NCI-H2029 (cell line): ENCODE measurements at regions not wholly inside any gene's neighbourhood (a gene's known extent, or its start where the extent isn't known, plus 50 kb on each side); places are given as distances from the start of the nearest gene placed in this dataset.
A peak's percentile ranks its signal among the peaks of the same experiment; 100 is the strongest.

ENCODE experiments used
- DNase-seq: peaks from one replicate; lab custom pipeline; 2025; lab: John Stamatoyannopoulos, UW

DNA sequence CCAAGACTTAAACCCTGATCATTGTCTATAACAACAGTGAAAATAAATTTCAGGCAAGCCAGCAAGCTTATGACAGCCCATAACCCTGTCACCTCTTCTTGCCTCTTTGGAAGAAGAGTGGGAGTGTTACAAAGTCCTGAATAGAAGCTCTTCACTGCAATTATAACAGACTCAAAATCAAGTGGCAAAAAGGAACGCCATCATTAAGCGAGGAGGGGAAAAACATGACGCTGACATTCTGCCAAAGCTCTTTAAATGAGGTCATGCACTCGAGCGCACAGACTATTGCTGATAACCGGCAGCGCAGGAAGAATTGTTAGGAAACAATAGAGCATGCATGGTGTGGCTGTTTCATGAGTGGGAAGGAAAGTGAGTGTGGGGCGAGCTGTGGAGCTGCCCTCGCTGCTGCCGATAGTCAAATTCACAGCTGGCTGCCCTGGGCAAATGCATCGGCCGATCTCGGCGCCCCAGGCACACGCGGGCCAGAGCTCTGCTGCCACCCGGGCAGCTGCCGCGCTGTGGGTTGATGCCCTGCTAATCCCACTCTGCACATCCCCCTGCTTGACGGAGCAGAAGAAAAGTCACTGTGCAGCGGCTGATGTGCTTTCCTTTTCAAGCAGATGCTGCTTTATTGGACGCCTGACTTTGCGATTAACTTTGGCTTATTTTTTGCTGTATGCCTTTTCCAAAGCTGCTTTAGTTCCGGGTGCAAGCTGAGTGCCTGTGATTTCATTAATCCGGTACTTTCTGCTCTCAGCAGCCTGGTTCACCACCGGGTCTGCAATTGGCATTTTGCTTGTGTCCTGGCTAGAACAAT is 102.4 kb upstream of the ST6GALNAC5 start:
- peak; percentile 57 for DNase-seq

DNA sequence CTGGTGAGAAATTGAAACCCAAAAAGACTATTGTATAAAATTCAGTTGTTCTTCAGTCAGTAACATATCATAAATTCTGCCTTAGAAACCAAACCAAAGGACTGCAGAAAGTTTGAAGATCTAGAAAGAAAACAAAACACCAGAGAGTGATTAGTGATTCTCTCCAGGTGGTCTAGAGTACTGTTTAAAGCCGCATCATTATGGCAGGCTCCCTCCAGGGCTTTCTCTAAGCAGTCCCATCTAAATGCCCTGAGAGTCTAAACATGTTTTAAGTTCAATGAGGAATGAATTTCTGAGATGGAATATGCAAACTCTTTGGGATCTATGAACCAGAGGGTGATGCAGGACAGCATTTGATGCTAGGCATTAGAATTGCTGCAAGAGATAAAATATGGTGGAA is 100.9 kb upstream of the ST6GALNAC5 start:
- no peak for DNase-seq

DNA sequence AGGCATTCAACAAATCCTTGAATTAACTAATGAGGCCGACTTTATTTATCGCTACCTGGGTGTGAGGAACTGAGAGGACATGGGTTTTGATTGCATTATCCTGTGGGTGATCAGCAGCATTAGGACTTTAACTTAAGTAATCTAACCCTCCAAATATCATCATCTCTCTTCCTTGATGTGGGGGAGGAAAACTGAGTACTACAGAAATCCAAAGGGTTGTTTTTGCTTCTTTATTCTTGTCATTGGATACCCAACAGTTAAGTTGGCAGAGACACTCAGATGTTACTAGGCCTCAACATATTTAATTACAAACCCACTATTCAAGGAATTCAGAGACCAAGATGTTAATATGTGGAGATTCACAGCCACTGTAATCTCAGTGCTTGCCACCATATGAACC is 97.4 kb upstream of the ST6GALNAC5 start:
- DNase-seq: no peak

DNA sequence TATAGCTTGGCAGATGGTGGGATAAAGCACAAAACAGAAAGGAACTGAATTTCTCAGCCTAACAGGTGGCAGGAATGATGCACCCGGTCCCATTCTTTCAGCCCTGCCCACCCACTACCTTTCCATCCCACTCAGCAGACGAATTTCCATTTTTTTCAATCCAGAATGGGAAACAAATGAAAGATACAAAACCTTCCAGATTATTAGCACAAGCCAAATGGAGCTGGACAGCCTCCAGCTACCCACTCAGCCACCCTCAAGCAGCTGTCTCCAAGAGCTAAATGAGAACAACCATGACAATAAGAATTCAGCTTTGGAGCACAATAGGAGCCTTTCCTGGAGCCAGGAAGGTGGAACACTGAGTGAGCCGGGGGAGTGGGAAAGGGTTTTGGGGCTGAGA is 96.3 kb upstream of the ST6GALNAC5 start:
- peak; percentile 12 for DNase-seq

DNA sequence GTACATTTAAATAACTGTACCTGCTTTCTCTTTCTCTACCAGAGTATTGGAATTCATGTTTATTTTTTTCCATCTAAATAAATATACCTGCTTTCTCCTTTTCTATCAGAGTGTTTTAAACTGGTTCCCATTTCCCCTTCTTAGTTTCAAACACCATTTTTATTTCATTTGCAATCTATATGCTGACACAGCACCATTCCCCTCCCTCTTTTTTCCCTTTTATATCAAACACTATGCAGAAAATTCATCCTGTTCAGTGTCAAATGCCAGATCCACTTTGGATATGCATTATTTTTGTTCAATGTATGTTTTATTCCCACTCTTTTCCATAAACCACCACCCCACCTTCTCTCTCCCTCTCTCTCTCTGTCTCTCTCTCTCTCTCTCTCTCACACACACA is 85.8 kb upstream of the ST6GALNAC5 start:
- DNase-seq: no peak

DNA sequence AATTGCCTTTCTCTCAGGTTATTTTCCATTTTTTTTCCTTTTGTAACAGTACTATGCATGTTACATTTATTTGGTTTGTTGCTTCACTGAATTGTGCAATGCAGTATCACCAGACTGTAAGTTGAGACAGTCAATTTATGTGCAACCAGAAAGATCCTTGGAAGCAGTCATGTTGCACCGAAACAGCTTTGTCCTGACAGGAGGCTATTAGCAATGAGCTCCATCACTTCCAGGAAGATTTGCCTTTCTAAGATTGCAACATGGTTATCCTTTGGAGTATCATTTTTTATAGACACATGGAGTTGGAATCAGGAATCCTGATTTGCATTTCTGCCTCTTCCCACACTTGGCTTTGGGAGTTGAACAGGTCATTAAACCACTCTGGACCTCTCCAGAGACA is 84.5 kb upstream of the ST6GALNAC5 start:
- DNase-seq: no peak

DNA sequence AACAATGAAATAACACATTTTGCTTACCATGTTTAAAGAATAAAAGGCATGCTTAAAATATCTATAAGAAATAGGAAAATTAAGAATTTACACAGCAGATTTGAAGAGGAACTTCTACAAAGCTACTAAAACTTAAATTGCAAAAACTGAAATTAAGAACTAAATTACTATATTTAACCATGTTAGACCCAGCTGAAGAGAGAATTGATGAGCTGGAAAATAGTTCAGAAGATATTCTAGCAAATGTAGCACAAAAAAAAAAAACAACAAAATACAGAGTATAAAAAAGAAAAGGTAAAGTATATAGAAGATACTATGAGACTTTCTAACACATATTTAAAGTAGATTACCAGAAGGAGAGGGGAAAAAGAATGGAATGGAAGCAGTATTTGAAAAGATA is 82.8 kb upstream of the ST6GALNAC5 start:
- no peak for DNase-seq

DNA sequence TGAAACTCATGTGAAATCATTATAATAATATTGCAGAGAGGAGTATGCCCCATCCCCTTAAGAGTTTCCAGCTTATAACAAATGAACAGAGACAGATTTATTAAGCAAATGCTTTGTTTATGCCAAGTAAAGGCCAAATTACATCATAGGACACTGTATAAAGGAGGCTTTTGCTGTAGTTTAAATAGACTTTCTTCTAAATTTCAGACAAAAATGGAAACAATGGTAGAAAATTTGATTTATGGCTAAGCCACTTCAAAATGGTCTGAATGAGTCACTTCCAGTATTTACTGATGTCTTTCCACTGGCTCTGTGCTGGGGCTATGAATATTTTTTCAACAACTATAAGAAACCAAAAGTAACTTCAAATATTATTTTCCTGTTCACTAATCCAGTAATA is 81.1 kb upstream of the ST6GALNAC5 start:
- no peak for DNase-seq

DNA sequence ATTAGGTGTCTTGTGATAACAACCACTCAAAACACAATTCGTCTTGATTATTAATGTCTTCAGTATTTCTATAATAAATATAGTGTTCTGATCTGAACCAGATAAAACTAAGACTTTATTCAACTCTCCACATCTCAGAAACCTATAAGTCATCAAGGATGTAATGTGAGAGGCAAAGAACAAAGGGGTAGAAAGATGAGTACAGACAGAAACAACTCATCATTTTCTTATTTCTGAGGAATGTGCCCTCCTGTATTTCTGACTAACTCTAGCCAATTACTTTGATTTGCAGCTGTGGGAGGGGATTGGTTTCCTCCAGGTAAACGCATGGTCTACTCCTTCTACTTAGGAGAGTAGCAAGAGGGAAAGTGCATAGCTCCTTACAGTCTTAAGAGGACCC is 73.7 kb upstream of the ST6GALNAC5 start:
- no peak for DNase-seq

DNA sequence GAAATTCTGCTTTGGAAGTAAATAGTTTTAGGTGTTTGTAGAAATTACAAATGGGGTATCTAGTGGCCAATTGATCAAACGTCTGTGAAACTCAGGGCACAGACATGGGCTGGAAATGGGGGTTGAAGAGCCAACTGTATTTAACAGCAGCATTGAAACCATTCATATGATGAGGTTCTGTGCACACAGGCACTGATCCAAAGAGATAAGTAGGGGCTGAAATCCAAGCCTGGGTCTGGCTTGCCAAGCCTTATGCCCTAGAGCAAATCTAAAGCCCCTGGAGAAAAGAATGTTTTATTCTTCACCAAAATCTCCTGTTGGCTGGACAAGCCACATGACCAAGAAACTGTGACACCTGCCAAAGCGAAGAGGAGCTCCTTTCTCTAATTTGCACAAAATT is 67.6 kb upstream of the ST6GALNAC5 start:
- peak; percentile 33 for DNase-seq

DNA sequence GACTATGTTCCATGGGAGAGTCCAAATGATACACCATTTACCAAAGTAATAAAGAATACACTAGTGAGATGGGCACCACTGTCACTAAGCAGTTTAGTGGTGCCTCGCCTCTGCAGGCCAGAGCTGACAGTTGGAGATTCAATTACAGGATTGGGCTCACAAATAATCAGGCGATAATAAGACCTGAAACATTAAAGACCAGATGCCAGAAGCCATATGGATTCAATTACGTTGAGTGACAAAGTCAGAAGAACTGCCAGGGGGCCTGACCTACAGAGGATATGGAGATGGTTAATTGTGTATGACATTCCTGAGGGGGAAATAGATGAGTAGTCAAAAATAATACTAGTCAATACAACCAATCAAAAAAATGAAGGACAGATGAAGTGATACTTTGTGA is 65.2 kb upstream of the ST6GALNAC5 start:
- DNase-seq: no peak

DNA sequence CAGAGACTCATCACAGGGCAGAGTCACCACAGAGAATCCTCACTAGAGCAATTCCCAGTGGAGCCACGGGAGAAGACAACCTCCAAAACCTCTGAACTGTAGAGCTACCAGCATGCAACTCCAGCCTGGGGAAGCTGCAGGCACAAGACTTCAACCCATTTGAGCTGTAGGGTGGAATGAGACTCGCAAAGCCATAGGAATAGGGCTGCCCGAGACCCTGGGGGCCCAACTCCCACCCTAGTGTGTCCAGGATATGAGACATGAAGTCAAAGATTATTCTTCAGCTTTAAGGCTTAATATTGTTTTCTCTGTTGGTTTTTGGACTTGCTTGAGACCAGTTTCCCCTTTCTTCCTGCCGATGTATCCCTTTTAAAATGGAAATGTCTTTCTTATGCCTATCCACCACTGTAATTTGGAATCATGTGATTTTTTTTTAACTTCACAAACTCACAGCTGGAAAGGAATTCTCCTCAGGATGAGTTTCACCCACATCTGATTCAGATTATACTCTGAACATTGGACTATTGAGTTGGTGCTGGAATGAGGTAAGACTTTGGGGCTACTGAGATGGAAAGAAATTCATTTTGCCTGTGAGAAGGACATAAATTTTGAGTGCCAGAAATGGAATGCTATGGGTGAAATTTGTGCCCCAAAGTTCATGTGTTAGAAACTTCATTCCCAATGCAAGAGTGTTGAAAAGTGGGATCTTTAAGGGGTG is 59.6 kb upstream of the ST6GALNAC5 start:
- DNase-seq: no peak
